HG03135 (cell line): ENCODE measurements at regions not wholly inside any gene's neighbourhood (a gene's known extent, or its start where the extent isn't known, plus 50 kb on each side); places are given as distances from the start of the nearest gene placed in this dataset.
"Not testable (repeated sequence)": the region's sequence is repeated elsewhere in the genome, so short reads cannot be mapped to it uniquely, and the experiment has no call there.

Experiments used
- ATAC-seq: cut with Tn5 transposase; IDR thresholded peaks from one replicate; pipeline ENCODE4 v1.9.1; 2021; ENCODE audit warnings: mild to moderate bottlenecking, moderate library complexity; ENCODE audit not compliant: unreplicated experiment

DNA sequence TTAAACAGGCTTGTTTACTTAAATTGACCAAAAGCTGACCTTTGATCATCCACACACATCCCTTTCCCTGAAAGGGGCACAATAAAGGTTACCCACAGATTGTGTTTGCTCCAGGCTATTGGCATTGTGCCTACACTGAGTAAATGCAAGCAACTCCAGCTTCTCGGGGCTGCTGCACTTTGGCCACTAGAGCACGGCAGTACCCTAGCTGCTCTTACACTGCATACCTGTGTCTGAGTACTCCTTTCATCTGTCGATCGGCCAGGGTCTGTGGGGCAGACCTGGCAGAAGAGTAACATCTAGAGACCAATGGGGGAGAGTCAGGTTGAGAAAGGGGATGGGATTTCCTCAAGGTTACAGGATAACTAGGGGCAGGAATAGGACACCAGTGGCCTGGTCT is 281.9 kb upstream of the NMUR2 start:
- no peak for ATAC-seq

GRCh38 chr5:152688561-152689249 is 283.6 kb upstream of the NMUR2 start:
- no peak for ATAC-seq

DNA sequence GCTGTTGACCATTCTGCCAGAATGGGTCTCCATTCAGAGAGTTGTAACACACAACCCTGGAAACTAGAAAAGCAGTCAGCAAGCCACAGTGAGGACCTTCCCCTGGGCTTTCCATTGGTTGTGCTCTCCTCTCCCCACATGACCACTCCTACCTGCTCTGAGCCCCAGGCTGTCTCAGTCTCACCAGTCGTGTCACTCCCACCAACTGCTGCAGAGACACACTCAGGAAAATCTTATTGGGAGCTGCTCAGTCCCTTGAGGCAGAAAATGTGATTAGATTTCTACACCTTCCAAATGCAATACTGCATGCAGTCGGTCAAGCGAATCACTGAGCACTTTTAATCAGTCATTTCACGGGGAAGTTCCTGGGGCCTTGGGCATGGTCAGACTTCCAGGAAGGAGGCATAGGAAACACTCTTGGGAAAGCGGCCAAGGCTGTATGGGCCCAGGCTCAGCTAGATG is 284.2 kb upstream of the NMUR2 start:
- ATAC-seq = no peak

- no peak for ATAC-seq
Observed at GRCh38 chr5:152694231-152694630, 289.2 kb upstream of the NMUR2 start.

DNA sequence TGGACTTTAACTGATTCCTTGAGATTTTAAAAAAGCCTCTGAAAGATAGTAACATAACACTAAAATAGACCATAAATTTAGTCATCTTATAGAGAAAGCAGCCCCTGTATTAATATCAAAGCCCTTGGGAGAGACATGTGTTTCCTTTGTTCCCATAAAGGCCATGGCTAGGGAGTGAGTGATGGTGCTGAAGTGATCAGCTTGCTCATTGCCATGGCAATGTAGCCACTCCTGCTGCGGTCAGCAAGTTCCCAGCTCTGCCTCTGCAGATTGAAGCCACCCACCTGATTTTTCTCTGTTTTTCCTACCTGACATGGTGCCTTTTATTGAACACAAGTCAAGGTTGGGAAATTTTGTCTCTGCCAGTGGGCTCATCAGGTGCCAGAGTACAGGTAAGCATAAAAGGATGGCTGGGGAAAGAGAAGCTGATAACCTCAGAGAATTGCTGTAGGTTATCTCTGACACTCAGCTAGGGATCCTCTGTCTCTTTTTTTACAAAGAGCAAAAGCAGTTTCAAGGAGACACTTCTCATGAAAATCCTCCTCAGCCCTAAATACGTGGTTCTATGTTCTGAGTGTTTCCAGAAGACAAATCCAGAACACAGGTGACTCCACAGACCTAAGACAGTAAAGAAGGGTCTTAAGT is 296.3 kb upstream of the NMUR2 start:
- ATAC-seq = no peak

GRCh38 chr5:152704286-152704685 is 299.2 kb upstream of the NMUR2 start:
- no peak for ATAC-seq

DNA sequence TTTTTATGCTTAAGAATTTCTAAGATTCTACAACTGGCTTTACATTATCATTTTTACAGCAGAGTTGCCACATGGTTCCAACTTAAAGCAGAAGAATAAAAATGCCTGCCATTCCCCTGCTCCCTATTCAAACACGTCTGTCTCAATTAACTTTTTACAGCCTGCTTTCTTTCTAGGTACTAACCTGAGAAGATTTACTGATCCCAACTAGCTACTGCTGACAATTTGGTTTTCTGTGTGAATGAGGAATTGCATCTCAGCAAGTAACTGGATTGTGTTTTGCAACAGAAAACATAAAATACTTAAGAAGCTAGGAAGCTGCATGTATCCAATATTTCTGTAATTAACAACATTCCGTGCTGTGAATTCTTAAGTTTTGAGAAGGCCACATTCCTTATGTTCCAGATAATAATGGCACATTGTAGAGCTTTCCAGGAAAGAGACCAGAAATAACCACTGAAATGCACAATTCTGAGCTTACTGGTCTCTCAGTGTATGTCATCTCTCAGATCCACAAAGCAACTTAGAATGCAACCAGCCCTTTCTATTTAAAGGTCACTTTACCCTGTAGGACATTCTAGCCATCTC is 306.8 kb upstream of the NMUR2 start:
- no peak for ATAC-seq

GRCh38 chr5:152717393-152717792 is 312.3 kb upstream of the NMUR2 start:
- no peak for ATAC-seq

- no peak for ATAC-seq
Observed at GRCh38 chr5:152723482-152723881, 318.4 kb upstream of the NMUR2 start.

- no peak for ATAC-seq
Observed at GRCh38 chr5:152730176-152730575, 325.1 kb upstream of the NMUR2 start.

GRCh38 chr5:152736906-152737305 is 331.8 kb upstream of the NMUR2 start:
- ATAC-seq = no peak

DNA sequence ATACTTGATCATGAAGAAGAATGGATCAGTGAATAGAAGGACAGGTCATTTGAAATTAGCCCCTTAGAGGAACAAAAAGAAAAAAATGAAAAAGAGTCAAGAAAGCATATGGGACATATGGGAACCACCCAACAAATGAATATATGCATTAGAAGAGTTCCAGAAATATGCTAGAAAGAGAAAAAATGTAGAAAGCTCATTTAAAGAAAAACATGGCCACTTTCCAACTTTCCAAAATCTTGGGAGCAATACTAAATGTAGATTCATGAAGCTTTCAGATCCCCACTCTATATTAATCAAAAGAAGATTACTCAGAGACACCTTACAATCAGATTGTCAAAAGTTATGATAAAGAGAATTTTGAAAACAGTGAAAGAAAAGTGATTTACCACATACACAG is 334.8 kb upstream of the NMUR2 start:
- ATAC-seq = no peak

DNA sequence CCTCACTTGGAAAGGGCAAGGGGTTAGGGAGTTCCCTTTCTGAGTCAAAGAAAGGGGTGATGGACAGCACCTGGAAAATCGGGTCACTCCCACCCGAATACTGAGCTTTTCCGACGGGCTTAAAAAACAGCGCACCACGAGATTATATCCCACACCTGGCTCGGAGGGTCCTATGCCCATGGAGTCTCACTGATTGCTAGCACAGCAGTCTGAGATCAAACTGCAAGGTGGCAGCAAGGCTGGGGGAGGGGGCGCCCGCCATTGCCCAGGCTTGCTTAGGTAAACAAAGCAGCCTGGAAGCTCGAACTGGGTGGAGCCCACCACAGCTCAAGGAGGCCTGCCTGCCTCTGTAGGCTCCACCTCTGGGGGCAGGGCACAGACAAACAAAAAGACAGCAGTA is 336.0 kb upstream of the NMUR2 start:
- not testable (repeated sequence) for ATAC-seq

GRCh38 chr5:152787709-152788217 is 382.7 kb upstream of the NMUR2 start:
- ATAC-seq = not testable (repeated sequence)

GRCh38 chr5:152801886-152802285 is 396.8 kb upstream of the NMUR2 start:
- ATAC-seq = no peak

DNA sequence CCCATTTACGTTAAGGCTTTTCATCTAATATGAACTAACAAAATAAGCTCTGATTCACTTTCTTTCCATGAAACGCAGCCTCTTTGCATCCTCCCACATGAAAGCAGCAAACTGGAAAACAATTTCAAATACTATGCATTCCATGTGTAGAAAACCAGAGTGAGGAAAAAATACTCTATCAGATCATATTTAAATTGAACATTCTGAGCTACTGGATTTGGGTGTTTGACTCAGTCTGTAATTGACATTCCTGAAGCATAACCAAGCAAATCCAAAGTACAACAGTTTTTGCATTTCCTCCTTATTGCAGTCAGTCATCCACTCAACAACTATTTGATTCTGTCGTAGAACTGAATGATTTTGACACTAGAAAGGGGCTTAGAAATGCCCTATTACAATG is 399.1 kb upstream of the NMUR2 start:
- no peak for ATAC-seq

GRCh38 chr5:152811988-152812387 is 406.9 kb upstream of the NMUR2 start:
- no peak for ATAC-seq

DNA sequence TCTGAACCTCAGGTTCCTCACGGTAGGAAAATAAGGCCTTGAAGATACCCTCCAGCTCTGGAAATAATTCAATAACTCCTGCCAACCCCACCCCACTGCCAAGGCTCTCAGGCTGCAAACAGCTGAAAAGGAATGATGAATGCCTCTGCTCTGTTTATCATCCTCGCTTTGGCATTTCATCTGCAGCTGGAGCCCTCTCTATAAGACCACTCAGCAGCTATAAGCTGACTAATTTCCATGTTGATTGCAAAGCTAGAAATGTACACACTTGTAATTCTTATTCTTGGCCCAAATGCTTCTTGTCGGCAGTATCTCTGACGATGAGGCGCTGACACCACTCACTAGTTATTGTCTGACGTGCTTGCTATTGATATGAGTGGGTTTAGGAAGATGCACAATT is 408.4 kb upstream of the NMUR2 start:
- no peak for ATAC-seq

- no peak for ATAC-seq
Observed at GRCh38 chr5:152819891-152820290, 414.8 kb upstream of the NMUR2 start.

- ATAC-seq = no peak
Observed at GRCh38 chr5:152824316-152824715, 419.2 kb upstream of the NMUR2 start.

GRCh38 chr5:152838241-152838786 is 433.2 kb upstream of the NMUR2 start:
- ATAC-seq = no peak

DNA sequence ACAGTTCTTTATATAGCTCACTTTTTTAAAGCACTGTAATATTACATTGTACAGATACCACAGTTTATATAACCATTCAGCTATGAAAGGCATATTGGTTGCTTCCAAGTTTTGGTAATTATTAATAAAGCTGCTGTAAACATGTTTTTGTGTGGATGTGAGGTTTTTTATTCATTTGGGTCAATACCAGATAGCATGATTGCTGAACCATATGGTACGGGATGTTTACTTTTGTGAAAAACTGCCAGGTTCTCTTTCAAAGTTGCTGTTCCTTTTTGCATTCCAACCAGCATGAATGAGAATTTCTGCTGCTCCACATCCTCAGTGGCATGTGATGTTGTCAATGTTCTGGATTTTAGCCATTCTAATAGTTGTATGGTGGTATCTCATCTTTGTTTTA is 439.6 kb upstream of the NMUR2 start:
- no peak for ATAC-seq
